DND-41 (cell line): ENCODE measurements at regions not wholly inside any gene's neighbourhood (a gene's known extent, or its start where the extent isn't known, plus 50 kb on each side); places are given as distances from the start of the nearest gene placed in this dataset.

ENCODE experiments used
- EZH2 ChIP-seq: IDR thresholded peaks from 3 replicates; pipeline ENCODE4 v1.6.1; 2012; ENCODE audit warnings: borderline replicate concordance, low read depth, mild to moderate bottlenecking, moderate library complexity, low read length, inconsistent platforms; ENCODE audit not compliant: severe bottlenecking
- TF ChIP-seq, protein P1 (sequence below): IDR thresholded peaks from 2 replicates; pipeline ENCODE4 v1.5.1; 2012; ENCODE audit warnings: borderline replicate concordance, low read length, moderate library complexity, mild to moderate bottlenecking; ENCODE audit not compliant: poor library complexity, severe bottlenecking; ENCODE audit errors: extremely low read depth

DNA sequence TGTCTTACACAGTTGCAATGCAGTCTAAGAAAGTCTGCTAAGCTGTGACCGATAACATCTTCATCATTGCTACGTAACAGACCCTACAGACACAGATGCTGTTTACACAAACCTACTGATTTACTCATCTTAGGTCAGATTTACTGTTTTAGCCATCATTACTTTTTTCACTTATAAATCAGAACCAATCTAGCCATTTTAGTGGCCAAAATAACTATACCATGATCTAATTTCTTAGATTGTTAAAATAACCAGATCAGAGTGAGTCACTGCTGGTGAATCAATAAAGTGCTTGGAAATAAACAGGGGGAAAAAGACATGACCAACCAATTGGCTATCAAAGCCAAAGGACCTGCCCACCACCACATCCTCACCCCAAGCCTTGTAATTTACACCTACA lies 57.0 kb upstream of the FOXN3 start:
- TF ChIP-seq, protein P1, sequence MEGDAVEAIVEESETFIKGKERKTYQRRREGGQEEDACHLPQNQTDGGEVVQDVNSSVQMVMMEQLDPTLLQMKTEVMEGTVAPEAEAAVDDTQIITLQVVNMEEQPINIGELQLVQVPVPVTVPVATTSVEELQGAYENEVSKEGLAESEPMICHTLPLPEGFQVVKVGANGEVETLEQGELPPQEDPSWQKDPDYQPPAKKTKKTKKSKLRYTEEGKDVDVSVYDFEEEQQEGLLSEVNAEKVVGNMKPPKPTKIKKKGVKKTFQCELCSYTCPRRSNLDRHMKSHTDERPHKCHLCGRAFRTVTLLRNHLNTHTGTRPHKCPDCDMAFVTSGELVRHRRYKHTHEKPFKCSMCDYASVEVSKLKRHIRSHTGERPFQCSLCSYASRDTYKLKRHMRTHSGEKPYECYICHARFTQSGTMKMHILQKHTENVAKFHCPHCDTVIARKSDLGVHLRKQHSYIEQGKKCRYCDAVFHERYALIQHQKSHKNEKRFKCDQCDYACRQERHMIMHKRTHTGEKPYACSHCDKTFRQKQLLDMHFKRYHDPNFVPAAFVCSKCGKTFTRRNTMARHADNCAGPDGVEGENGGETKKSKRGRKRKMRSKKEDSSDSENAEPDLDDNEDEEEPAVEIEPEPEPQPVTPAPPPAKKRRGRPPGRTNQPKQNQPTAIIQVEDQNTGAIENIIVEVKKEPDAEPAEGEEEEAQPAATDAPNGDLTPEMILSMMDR = no peak
- no peak for TF ChIP-seq EZH2
